ENCODE measurements at regions not wholly inside any gene's neighbourhood (a gene's known extent, or its start where the extent isn't known, plus 50 kb on each side); places are given as distances from the start of the nearest gene placed in this dataset.

- no peak overlapping the region for H3K27ac ChIP-seq
- H3K27me3 ChIP-seq (replicated peaks): no peaks in the 10 kb centered on the region
- no peak for DNase-seq
- H3K36me3 ChIP-seq (replicated peaks): no peaks in the 10 kb centered on the region
- H3K4me3 ChIP-seq (ENCODE audit: low read depth, low read length): no peak overlapping the region
- no peak for TF ChIP-seq CTCF (IDR thresholded peaks at IDR 0.05; ENCODE audit: low read depth, low read length, missing control alignments)
- in situ Hi-C loops (cut with HindIII; ENCODE audit: low pct_ligation_motif_present, low sequenced_read_pairs): no loop called here
Measured at GRCh38 chr2:13492262-13492661, 775.5 kb downstream of the TRIB2 start.

DNA sequence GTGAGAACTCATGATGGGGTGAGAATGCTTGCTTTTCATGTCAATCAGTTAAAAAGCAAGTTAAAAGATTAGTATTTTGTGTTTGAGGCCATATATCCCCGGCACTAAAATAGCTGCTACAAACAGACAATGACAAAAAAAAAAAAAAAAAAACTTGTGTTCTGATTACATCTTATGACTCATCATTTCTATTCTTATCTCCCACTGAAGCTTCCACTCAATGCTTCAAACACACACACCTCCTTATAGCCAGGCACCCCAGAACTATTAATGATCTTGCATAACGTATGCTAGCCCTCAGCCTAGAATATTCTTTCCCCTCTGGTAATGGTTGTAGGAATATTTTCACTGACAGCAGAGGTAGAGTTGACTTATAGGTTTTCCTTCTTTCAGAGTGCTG is 778.3 kb downstream of the TRIB2 start:
- no peak for DNase-seq
- Histone ChIP-seq H3K4me3 (ENCODE audit: low read depth, low read length) (no peak overlapping the region), H3K27ac (no peak overlapping the region), H3K36me3 (replicated peaks) (no peaks in the 10 kb centered on the region), H3K27me3 (replicated peaks) (no peaks in the 10 kb centered on the region)
- TF ChIP-seq CTCF (IDR thresholded peaks at IDR 0.05; ENCODE audit: low read depth, low read length, missing control alignments): no peak
- in situ Hi-C loops (cut with HindIII; ENCODE audit: low pct_ligation_motif_present, low sequenced_read_pairs): no loop called here

DNA sequence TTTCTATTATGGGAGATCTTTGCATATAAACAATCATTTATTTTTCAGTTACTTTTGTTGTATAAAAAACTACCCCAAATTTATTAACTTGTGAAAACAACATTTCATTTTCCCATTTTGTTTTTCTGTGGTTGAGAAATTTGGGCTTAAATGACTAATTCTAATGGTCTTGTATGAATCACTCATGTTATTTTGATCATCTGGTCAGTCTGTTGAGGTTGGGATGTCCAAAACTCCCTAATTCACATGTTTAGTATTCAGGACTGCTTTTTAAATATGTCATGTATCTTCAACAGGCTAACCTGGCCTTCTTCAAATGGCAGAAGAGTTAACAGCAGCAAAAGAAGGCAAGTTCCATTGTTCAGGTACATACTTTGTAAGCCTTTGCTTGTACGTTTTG is 788.1 kb downstream of the TRIB2 start:
- Histone ChIP-seq H3K36me3 (replicated peaks) (no peaks in the 10 kb centered on the region), H3K27ac (no peak overlapping the region), H3K4me3 (ENCODE audit: low read depth, low read length) (no peak overlapping the region), H3K27me3 (replicated peaks) (no peaks in the 10 kb centered on the region)
- in situ Hi-C loops (cut with HindIII; ENCODE audit: low pct_ligation_motif_present, low sequenced_read_pairs): no loop called here
- no peak for DNase-seq
- TF ChIP-seq CTCF (IDR thresholded peaks at IDR 0.05; ENCODE audit: low read depth, low read length, missing control alignments): no peak

DNA sequence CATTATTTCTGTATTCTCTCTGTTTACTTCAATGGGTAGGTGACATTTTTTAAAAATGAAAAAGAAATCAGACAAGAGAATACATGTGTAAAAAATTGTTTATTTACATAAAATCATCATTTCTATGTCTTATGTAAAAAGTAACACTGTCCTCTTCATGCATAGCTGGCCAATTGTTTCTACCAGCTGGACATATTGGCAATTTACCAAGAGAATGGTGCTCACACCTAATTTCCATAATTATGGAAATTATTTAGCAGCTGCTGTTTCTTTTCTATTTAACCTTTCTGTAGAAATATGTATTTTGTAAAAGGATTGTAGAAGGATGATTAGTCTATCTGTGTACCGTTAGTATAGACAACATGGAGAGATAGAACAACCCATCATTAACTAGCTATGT is 791.9 kb downstream of the TRIB2 start:
- Histone ChIP-seq H3K27me3 (replicated peaks) (no peaks in the 10 kb centered on the region), H3K27ac (no peak overlapping the region), H3K36me3 (replicated peaks) (no peaks in the 10 kb centered on the region), H3K4me3 (ENCODE audit: low read depth, low read length) (no peak overlapping the region)
- DNase-seq: no peak
- no peak for TF ChIP-seq CTCF (IDR thresholded peaks at IDR 0.05; ENCODE audit: low read depth, low read length, missing control alignments)
- in situ Hi-C loops (cut with HindIII; ENCODE audit: low pct_ligation_motif_present, low sequenced_read_pairs): no loop called here

DNA sequence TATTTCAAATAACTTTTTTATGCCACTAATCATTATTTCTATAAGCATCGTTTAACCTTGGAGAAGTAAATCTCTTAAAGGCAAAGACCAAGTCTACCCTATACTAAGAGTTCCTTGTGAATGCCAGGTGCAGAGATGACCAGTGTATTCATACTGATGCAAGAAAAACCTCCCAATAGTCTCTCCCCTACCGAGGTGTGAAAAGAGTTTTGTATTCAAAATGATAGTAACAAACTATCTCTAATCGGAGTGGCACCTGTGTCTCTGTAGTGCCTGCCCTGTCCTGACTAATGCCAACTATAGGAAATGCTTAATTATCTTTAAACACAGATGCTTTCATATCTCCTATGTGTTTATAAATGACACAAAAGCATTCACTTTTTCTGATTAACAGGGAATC is 798.5 kb downstream of the TRIB2 start:
- no peak for DNase-seq
- TF ChIP-seq CTCF (IDR thresholded peaks at IDR 0.05; ENCODE audit: low read depth, low read length, missing control alignments): no peak
- Histone ChIP-seq H3K27ac (no peak overlapping the region), H3K27me3 (replicated peaks) (no peaks in the 10 kb centered on the region), H3K4me3 (ENCODE audit: low read depth, low read length) (no peak overlapping the region), H3K36me3 (replicated peaks) (no peaks in the 10 kb centered on the region)
- in situ Hi-C loops (cut with HindIII; ENCODE audit: low pct_ligation_motif_present, low sequenced_read_pairs): no loop called here

GRCh38 chr2:13522096-13522495 is 805.4 kb downstream of the TRIB2 start:
- Histone ChIP-seq H3K36me3 (replicated peaks) (no peaks in the 10 kb centered on the region), H3K27me3 (replicated peaks) (no peaks in the 10 kb centered on the region), H3K27ac (no peak overlapping the region), H3K4me3 (ENCODE audit: low read depth, low read length) (no peak overlapping the region)
- no peak for TF ChIP-seq CTCF (IDR thresholded peaks at IDR 0.05; ENCODE audit: low read depth, low read length, missing control alignments)
- DNase-seq: no peak
- in situ Hi-C loops (cut with HindIII; ENCODE audit: low pct_ligation_motif_present, low sequenced_read_pairs): no loop called here

All from brain microvascular endothelial cell (primary cell).